GM19043 (cell line): ENCODE measurements at regions not wholly inside any gene's neighbourhood (a gene's known extent, or its start where the extent isn't known, plus 50 kb on each side); places are given as distances from the start of the nearest gene placed in this dataset.

Source experiments
- ATAC-seq: cut with Tn5 transposase; IDR thresholded peaks from one replicate; pipeline ENCODE4 v1.9.1; 2021; ENCODE audit warnings: low read depth; ENCODE audit not compliant: unreplicated experiment

DNA sequence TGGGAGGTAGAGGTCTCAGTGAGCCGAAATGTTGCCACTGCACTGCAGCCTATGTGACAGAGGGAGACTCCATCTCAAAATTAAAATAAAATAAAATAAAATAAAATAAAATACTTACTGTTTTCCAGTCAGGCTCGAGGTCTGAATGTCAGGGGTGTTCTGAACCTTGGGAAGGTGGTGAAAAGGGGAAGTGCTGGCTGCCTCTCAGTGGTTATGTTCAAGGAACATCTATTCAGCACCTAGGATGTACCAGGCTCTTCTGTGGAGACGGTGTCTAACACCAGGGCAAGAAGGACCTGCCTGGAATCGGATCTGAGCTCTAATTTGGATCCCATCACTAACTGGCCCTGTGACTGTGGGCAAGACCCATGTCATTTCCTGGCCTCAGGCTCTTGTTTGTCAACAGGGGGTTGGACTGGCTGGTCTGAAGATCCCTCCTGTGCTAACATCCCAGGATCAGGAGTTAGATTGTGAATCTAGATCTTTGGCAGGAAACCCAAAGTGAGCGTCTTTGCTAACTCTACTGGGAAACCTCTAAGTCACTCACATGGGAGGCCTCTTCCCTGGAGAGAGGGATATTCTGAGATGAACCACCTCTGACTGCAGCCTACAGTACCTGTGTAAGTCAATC, 63.4 kb upstream of the SIRPG start:
- no peak for ATAC-seq

DNA sequence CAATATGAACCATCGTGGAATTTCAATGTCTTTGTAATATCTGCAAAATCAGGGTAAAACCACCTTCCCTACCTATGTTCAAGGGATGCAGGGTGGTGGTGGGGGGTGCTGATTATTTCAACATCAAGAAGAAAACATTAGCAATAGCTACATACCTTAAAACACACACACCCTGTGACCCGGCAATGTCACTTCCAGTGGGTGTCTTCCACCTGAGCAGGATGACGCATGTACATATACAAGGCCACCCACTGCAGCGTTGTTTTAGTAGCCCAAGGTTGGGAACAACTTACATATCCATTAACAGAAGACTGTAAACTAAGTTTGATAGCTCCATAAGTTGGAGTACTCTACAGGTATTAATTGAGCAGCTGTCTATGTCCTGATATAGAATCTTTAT, 62.6 kb upstream of the SIRPG start:
- ATAC-seq = no peak

DNA sequence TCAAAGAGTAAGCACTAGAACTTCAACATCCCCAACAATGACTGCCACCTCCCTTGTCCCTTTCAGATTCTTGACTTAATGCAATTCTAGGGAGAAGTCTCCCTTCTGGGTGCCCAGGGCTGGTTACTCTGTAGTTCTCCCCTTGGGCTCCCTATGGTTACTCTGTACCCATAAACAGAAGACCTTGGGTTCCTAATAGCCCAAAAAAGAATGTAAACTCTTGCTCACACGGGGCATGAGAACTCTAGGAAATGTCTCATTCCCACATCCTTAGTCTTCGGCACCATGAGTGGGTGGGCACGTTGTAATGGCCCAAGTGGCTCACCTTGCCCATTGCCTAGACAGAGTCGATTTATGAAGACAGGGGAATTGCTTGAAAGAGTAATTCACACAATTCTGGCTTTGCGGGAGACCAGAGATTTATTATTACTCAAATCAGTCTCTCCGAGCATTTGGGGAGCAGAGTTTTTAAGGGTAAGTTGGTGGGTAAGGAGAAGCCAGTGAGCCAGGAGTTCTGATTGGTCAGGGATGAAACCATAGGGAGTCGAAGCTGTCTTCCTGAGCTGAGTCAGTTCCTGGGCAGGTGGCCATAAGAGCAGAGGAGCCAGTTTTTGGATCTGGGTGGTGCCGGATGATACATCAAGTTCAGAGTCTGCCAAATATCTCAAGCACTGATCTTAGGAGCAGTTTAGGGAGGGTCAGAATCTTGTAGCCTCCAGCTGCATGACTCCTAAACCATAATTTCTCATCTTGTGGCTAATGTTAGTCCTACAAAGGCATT, 61.2 kb upstream of the SIRPG start:
- no peak for ATAC-seq

- ATAC-seq = no peak
Observed at GRCh38 chr20:1712634-1713624, 55.4 kb upstream of the SIRPG start.

- no peak for ATAC-seq
Observed at GRCh38 chr20:1711826-1712601, 54.4 kb upstream of the SIRPG start.

- ATAC-seq = no peak
Observed at GRCh38 chr20:1711266-1711665, 53.7 kb upstream of the SIRPG start.

- ATAC-seq = no peak
Observed at GRCh38 chr20:1710484-1710883, 52.9 kb upstream of the SIRPG start.

- no peak for ATAC-seq
Observed at GRCh38 chr20:1707588-1708449, 50.2 kb upstream of the SIRPG start.
